Dedifferentiated amniotic fluid mesenchymal stem cell (primary cell): ENCODE measurements at regions not wholly inside any gene's neighbourhood (a gene's known extent, or its start where the extent isn't known, plus 50 kb on each side); places are given as distances from the start of the nearest gene placed in this dataset.
"Not testable (repeated sequence)": the region's sequence is repeated elsewhere in the genome, so short reads cannot be mapped to it uniquely, and the experiment has no call there.

Experiments
- DNase-seq: peaks from one replicate; pipeline ENCODE4 v3.0.0-alpha.2; 2016; ENCODE audit errors: extremely low spot score

GRCh38 chr1:228868731-228869024, 133.4 kb downstream of the RHOU start:
- DNase-seq = no peak

GRCh38 chr1:228869312-228869824, 134.1 kb downstream of the RHOU start:
- DNase-seq = no peak

GRCh38 chr1:228870041-228870713, 134.9 kb downstream of the RHOU start:
- no peak for DNase-seq

- no peak for DNase-seq
These were observed 136.2 kb downstream of the RHOU start for GRCh38 chr1:228871314-228872061.

GRCh38 chr1:228872080-228872479, 136.8 kb downstream of the RHOU start:
- DNase-seq = no peak

- DNase-seq = no peak
These were observed 138.4 kb downstream of the RHOU start for GRCh38 chr1:228873709-228874108.

GRCh38 chr1:228875741-228876140, 140.5 kb downstream of the RHOU start:
- DNase-seq = no peak

- no peak for DNase-seq
These were observed 140.9 kb downstream of the RHOU start for GRCh38 chr1:228876187-228876586.

GRCh38 chr1:228879164-228879563, 143.9 kb downstream of the RHOU start:
- no peak for DNase-seq

- DNase-seq = no peak
These were observed 146.9 kb downstream of the RHOU start for GRCh38 chr1:228882041-228882770.

- no peak for DNase-seq
These were observed 147.6 kb downstream of the RHOU start for GRCh38 chr1:228882771-228883450.

- no peak for DNase-seq
These were observed 148.3 kb downstream of the RHOU start for GRCh38 chr1:228883535-228883934.

GRCh38 chr1:228884196-228884595, 148.9 kb downstream of the RHOU start:
- no peak for DNase-seq

GRCh38 chr1:228884615-228885566, 149.6 kb downstream of the RHOU start:
- no peak for DNase-seq

GRCh38 chr1:228885845-228886244, 150.6 kb downstream of the RHOU start:
- no peak for DNase-seq

GRCh38 chr1:228887101-228887500, 151.8 kb downstream of the RHOU start:
- no peak for DNase-seq

- no peak for DNase-seq
These were observed 152.7 kb downstream of the RHOU start for GRCh38 chr1:228887960-228888359.

- DNase-seq = no peak
These were observed 154.0 kb downstream of the RHOU start for GRCh38 chr1:228889289-228889688.

- no peak for DNase-seq
These were observed 156.2 kb downstream of the RHOU start for GRCh38 chr1:228891272-228892034.

GRCh38 chr1:228892200-228892599, 156.9 kb downstream of the RHOU start:
- not testable (repeated sequence) for DNase-seq
